Fibroblast of pulmonary artery (primary cell): ENCODE measurements at regions not wholly inside any gene's neighbourhood (a gene's known extent, or its start where the extent isn't known, plus 50 kb on each side); places are given as distances from the start of the nearest gene placed in this dataset.

Experiments used
- DNase-seq: peaks from one replicate; pipeline ENCODE4 v3.0.0-alpha.2; 2010; ENCODE audit warnings: low read depth
- H3K4me3 ChIP-seq: replicated peaks from 2 replicates; pipeline ENCODE4 v1.5.1; 2011; ENCODE audit warnings: low read depth, mild to moderate bottlenecking, control low read depth, low read length, moderate library complexity
- CTCF ChIP-seq: IDR thresholded peaks from 2 replicates; pipeline ENCODE4 v1.5.1; 2011; ENCODE audit warnings: mild to moderate bottlenecking, control low read depth, low read length, inconsistent platforms; ENCODE audit errors: missing control alignments

GRCh38 chr1:244248426-244248825, 197.3 kb downstream of the ZBTB18 start:
- no peak for DNase-seq
- no peak overlapping the region for H3K4me3 ChIP-seq
- no peak for TF ChIP-seq CTCF

DNA sequence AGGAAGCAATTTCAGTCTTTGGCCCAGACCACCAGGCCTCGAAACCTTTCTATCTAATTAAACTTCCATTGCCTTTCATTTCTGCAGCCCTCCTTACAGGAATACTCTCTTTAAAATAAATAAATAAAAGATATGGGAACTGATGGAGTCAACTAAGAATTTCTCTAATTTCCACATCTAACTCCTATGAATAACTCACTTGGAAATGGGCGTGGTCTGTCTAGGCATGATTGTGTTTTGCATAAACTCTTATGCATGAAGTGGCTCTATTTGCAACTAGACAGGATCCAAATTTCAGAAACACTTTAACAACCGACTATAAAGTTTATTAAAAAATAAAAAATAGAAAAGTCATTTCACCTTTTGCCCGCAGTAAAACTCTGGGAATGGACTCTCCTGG, 199.5 kb downstream of the ADSS2 start:
- no peak overlapping the region for H3K4me3 ChIP-seq
- DNase-seq: no peak
- TF ChIP-seq CTCF: no peak

GRCh38 chr1:244254467-244254866, 197.2 kb downstream of the ADSS2 start:
- DNase-seq: no peak
- no peak overlapping the region for H3K4me3 ChIP-seq
- TF ChIP-seq CTCF: no peak

GRCh38 chr1:244255426-244255965, 196.2 kb downstream of the ADSS2 start:
- no peak overlapping the region for H3K4me3 ChIP-seq
- DNase-seq: no peak
- no peak for TF ChIP-seq CTCF

DNA sequence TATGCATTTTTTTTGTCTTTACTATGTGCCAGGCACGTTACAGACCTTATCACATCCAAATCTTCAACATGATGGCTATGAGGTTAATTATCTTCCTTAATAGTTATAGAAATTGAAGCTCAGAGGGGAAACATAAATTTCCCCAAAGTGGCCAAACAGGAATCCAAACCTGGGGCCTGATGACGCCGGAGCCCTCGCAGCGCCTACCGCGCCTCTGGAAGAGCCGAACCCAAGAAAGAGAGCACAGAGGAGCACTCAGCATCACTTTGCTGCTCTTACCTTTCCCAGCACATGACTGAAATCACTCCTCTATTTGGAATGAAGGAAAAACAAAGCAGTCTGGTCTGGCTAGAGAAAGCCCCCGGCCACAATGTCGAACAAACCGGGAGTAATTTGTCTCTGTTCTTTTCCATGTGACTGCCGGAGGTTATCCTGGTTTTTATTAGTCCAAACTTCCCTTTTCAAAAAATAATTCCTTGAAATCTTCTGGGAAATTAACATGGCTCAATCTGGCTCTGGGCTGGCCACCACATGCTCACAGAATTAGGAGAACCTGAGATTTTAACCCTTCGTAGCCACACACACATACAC, 195.5 kb downstream of the ADSS2 start:
- H3K4me3 ChIP-seq: no peak overlapping the region
- DNase-seq: no peak
- TF ChIP-seq CTCF: no peak

- TF ChIP-seq CTCF: no peak
- H3K4me3 ChIP-seq: no peak overlapping the region
These were observed 187.5 kb downstream of the ADSS2 start for GRCh38 chr1:244264163-244264562.

DNA sequence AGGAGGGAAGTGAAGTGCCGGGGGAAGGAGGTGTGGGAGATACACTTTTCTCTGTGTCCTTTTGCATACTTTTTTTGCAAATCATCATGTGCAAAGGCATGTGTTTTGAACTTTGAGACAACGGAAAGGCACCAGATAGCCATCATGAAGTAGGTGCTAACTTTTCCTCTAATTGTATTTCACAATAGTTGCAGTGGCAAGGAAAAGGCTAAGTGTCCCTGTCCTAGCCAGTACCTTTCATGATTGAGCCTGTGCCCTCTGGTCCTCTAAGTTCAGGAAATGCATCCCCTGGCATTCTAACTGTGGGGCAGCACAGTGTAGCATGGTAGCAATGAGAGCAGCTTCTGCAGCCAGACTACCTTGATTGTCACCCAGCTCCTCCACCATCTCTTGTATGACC, 186.2 kb downstream of the ADSS2 start:
- no peak for DNase-seq
- TF ChIP-seq CTCF: no peak
- no peak overlapping the region for H3K4me3 ChIP-seq

More at GRCh38 chr1:244264163-244264562, 187.5 kb downstream of the ADSS2 start:
- no peak for DNase-seq
